H9 (cell line): ENCODE measurements at regions not wholly inside any gene's neighbourhood (a gene's known extent, or its start where the extent isn't known, plus 50 kb on each side); places are given as distances from the start of the nearest gene placed in this dataset.

ENCODE experiments used
- DNase-seq: peaks from one replicate; pipeline ENCODE4 v3.0.0-alpha.2; 2017
- H2AFZ ChIP-seq: one replicate; pipeline ENCODE4 v1.6.1; 2013; ENCODE audit warnings: mild to moderate bottlenecking, low read length, control low read depth, moderate library complexity
- H2AK5ac ChIP-seq: 2 replicates; pipeline ENCODE4 v1.6.1; 2013; ENCODE audit warnings: low read length, control low read depth, mixed read lengths; ENCODE audit not compliant: insufficient read length
- H2BK120ac ChIP-seq: one replicate; pipeline ENCODE4 v1.6.1; 2013; ENCODE audit warnings: low read depth, mild to moderate bottlenecking, low read length, control low read depth, inconsistent platforms; ENCODE audit not compliant: poor library complexity, severe bottlenecking
- H2BK12ac ChIP-seq: 2 replicates; pipeline ENCODE4 v1.6.1; 2013; ENCODE audit warnings: low read length, control low read depth, mixed read lengths, low read depth; ENCODE audit not compliant: insufficient read length
- H2BK15ac ChIP-seq: 2 replicates; pipeline ENCODE4 v1.6.1; 2013; ENCODE audit warnings: low read depth, low read length, control low read depth
- H2BK20ac ChIP-seq: one replicate; pipeline ENCODE4 v1.6.1; 2013; ENCODE audit warnings: low read depth, mild to moderate bottlenecking, low read length, control low read depth, inconsistent platforms; ENCODE audit not compliant: poor library complexity, severe bottlenecking
- H2BK5ac ChIP-seq: 2 replicates; pipeline ENCODE4 v1.6.1; 2013; ENCODE audit warnings: low read length, control low read depth, mixed read lengths; ENCODE audit not compliant: insufficient read length
- H3K14ac ChIP-seq: 2 replicates; pipeline ENCODE4 v1.6.1; 2013; ENCODE audit warnings: low read length, control low read depth; ENCODE audit not compliant: insufficient read depth
- H3K18ac ChIP-seq: 2 replicates; pipeline ENCODE4 v1.6.1; 2013; ENCODE audit warnings: low read depth, mild to moderate bottlenecking, mixed read lengths, low read length, control low read depth; ENCODE audit not compliant: insufficient read length
- H3K23ac ChIP-seq: 2 replicates; pipeline ENCODE4 v1.6.1; 2013; ENCODE audit warnings: low read length, control low read depth, mixed read lengths, low read depth; ENCODE audit not compliant: insufficient read length
- H3K23me2 ChIP-seq: 2 replicates; pipeline ENCODE4 v1.6.1; 2013; ENCODE audit warnings: low read depth, mild to moderate bottlenecking, mixed read lengths, low read length, control low read depth; ENCODE audit not compliant: insufficient read length, poor library complexity, severe bottlenecking
- H3K27ac ChIP-seq: 2 replicates; pipeline ENCODE4 v1.5.1; 2013; ENCODE audit warnings: low read length, control low read depth, mixed read lengths, low read depth; ENCODE audit not compliant: insufficient read length
- H3K27me3 ChIP-seq: 2 replicates; pipeline ENCODE4 v1.6.1; 2013; ENCODE audit warnings: low read length, control low read depth, inconsistent platforms; ENCODE audit not compliant: insufficient read depth
- H3K4ac ChIP-seq: 2 replicates; pipeline ENCODE4 v1.6.1; 2013; ENCODE audit warnings: low read depth, mild to moderate bottlenecking, control low read depth, inconsistent platforms, low read length, moderate library complexity
- H3K4me1 ChIP-seq: 2 replicates; pipeline ENCODE4 v1.6.1; 2013; ENCODE audit warnings: low read length, control low read depth, inconsistent platforms; ENCODE audit not compliant: insufficient read depth
- H3K4me2 ChIP-seq: 2 replicates; pipeline ENCODE4 v1.6.1; 2013; ENCODE audit warnings: low read length, control low read depth, mixed read lengths; ENCODE audit not compliant: insufficient read length, insufficient read depth
- H3K56ac ChIP-seq: 2 replicates; pipeline ENCODE4 v1.6.1; 2013; ENCODE audit warnings: low read depth, mild to moderate bottlenecking, mixed read lengths, low read length, control low read depth; ENCODE audit not compliant: insufficient read length
- H3K79me1 ChIP-seq: 2 replicates; pipeline ENCODE4 v1.6.1; 2013; ENCODE audit warnings: low read depth, mild to moderate bottlenecking, moderate library complexity, low read length, control low read depth, inconsistent platforms; ENCODE audit not compliant: insufficient read depth, poor library complexity, severe bottlenecking
- H3K79me2 ChIP-seq: 2 replicates; pipeline ENCODE4 v1.6.1; 2013; ENCODE audit warnings: low read length, control low read depth, inconsistent platforms; ENCODE audit not compliant: insufficient read depth
- H3K9ac ChIP-seq: 2 replicates; pipeline ENCODE4 v1.6.1; 2013; ENCODE audit warnings: low read length, control low read depth, mixed read lengths; ENCODE audit not compliant: insufficient read length; ENCODE audit errors: extremely low read depth
- H3K9me3 ChIP-seq: one replicate; pipeline ENCODE4 v1.6.1; 2013; ENCODE audit warnings: low read depth, low read length, inconsistent platforms; ENCODE audit not compliant: control insufficient read depth
- H3T11ph ChIP-seq: one replicate; pipeline ENCODE4 v1.6.1; 2013; ENCODE audit warnings: mild to moderate bottlenecking, low read length, control low read depth, inconsistent platforms
- H4K20me1 ChIP-seq: one replicate; pipeline ENCODE4 v1.6.1; 2013; ENCODE audit not compliant: control insufficient read depth, insufficient read length, insufficient read depth
- H4K5ac ChIP-seq: 2 replicates; pipeline ENCODE4 v1.6.1; 2013; ENCODE audit warnings: low read depth, mild to moderate bottlenecking, mixed read lengths, low read length, control low read depth; ENCODE audit not compliant: insufficient read length
- H4K8ac ChIP-seq: replicated peaks from 2 replicates; pipeline ENCODE4 v1.6.1; 2013; ENCODE audit warnings: low read length, control low read depth, mixed read lengths, low read depth; ENCODE audit not compliant: insufficient read length
- H4K91ac ChIP-seq: 2 replicates; pipeline ENCODE4 v1.6.1; 2013; ENCODE audit warnings: low read depth, mild to moderate bottlenecking, moderate library complexity, mixed read lengths, low read length, control low read depth; ENCODE audit not compliant: insufficient read length
- H3K27ac Mint-ChIP-seq, 3 experiments: 2 replicates in 2 of 3; 3 replicates in 1 of 3; pipeline ENCODE4 v1.8.0; 2020 to 2021; ENCODE audit warnings: mixed read lengths in 3 of 3, mild to moderate bottlenecking in 1 of 3, moderate library complexity in 1 of 3
- H3K27me3 Mint-ChIP-seq: 2 replicates; pipeline ENCODE4 v1.8.0; 2021; ENCODE audit warnings: low read depth, mild to moderate bottlenecking, moderate library complexity, mixed read lengths
- H3K36me3 Mint-ChIP-seq, 3 experiments: 2 replicates in 2 of 3; 3 replicates in 1 of 3; pipeline ENCODE4 v1.8.0; 2020 to 2021; ENCODE audit warnings: low read depth in 3 of 3, mixed read lengths in 3 of 3; ENCODE audit not compliant: insufficient read depth in 1 of 3
- H3K4me1 Mint-ChIP-seq, 2 experiments: 2 replicates each; pipeline ENCODE4 v1.8.0; 2020; ENCODE audit warnings: mixed read lengths in 2 of 2
- H3K4me3 Mint-ChIP-seq, 2 experiments: 2 replicates in 1 of 2; 3 replicates in 1 of 2; pipeline ENCODE4 v1.8.0; 2020 to 2021; ENCODE audit warnings: mild to moderate bottlenecking in 2 of 2, mixed read lengths in 2 of 2, moderate library complexity in 1 of 2
- H3K9me3 Mint-ChIP-seq, 2 experiments: 2 replicates in 1 of 2; 3 replicates in 1 of 2; pipeline ENCODE4 v1.8.0; 2020; ENCODE audit warnings: mild to moderate bottlenecking in 2 of 2, mixed read lengths in 2 of 2, moderate library complexity in 1 of 2
- WGBS: extraction: QIAGEN DNeasy Blood & Tissue Kit; methylation state at CpG from one replicate; pipeline ENCODE4 v1.1.7; 2013; ENCODE audit warnings: missing lambda C conversion rate, low lambda C conversion rate, mixed read lengths; ENCODE audit not compliant: insufficient read length; ENCODE audit errors: extremely low coverage; 5-methylcytosine and 5-hydroxymethylcytosine counted together
- TF ChIP-seq, protein P1 (sequence below): fragments of 200-600 bp; sonication (generic); conservative IDR thresholded peaks from 3 replicates; pipeline ENCODE4 v1.8.0; 2021; ENCODE audit warnings: antibody characterized with exemption, mild to moderate bottlenecking

DNA sequence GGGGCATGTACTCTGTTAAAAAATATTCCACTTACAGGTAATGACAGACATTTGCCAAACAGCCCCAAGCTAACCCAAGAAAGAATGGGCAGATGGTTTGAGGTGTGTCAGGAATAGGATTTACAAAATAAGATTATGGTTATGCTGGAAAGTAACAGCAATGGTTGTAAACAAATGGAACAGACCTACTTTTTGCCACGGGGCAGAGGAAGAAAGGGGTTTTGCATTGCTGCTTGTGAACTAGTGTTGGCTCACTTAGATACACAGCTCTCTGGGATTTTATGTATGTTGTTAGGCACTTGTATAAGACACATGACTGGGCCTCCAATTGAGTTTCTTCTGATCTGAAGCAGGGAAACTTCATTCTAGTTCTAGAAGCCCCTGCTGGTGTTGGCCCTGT lies 191.5 kb upstream of the GDNF start:
- H4K5ac ChIP-seq: no peak overlapping the region
- Mint-ChIP-seq H3K4me1 (peaks cover 3 to 6% of the 10 kb centered on the region in 2 experiments; a peak in 3 of 4 replicates), H3K27me3 (no peaks in the 10 kb centered on the region), H3K9me3 (peaks cover 0 to 9% of the 10 kb centered on the region in 2 experiments; a peak in 4 of 5 replicates), H3K36me3 (peaks cover 0 to 6% (median 0%) of the 10 kb centered on the region in 3 experiments; a peak in 2 of 7 replicates), H3K27ac (no peak overlapping the region), H3K4me3 (no peak overlapping the region)
- H2BK12ac ChIP-seq: no peak overlapping the region
- no peaks in the 10 kb centered on the region for H3K4me1 ChIP-seq
- H2BK120ac ChIP-seq: no peak overlapping the region
- no peak overlapping the region for H3K23ac ChIP-seq
- no peak overlapping the region for H3T11ph ChIP-seq
- no peak overlapping the region for H2BK20ac ChIP-seq
- no peak overlapping the region for H3K4me2 ChIP-seq
- H3K56ac ChIP-seq: no peak overlapping the region
- H3K27me3 ChIP-seq: no peaks in the 10 kb centered on the region
- no peak overlapping the region for H3K14ac ChIP-seq
- no peaks in the 10 kb centered on the region for H3K79me1 ChIP-seq
- TF ChIP-seq, protein P1, sequence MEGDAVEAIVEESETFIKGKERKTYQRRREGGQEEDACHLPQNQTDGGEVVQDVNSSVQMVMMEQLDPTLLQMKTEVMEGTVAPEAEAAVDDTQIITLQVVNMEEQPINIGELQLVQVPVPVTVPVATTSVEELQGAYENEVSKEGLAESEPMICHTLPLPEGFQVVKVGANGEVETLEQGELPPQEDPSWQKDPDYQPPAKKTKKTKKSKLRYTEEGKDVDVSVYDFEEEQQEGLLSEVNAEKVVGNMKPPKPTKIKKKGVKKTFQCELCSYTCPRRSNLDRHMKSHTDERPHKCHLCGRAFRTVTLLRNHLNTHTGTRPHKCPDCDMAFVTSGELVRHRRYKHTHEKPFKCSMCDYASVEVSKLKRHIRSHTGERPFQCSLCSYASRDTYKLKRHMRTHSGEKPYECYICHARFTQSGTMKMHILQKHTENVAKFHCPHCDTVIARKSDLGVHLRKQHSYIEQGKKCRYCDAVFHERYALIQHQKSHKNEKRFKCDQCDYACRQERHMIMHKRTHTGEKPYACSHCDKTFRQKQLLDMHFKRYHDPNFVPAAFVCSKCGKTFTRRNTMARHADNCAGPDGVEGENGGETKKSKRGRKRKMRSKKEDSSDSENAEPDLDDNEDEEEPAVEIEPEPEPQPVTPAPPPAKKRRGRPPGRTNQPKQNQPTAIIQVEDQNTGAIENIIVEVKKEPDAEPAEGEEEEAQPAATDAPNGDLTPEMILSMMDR: no peak
- H2BK5ac ChIP-seq: no peak overlapping the region
- H2AFZ ChIP-seq: no peak overlapping the region
- no peak overlapping the region for H3K27ac ChIP-seq
- no CpG with 5 or more reads among the region's 1 CpG for WGBS
- no peaks in the 10 kb centered on the region for H3K23me2 ChIP-seq
- no peak overlapping the region for H2AK5ac ChIP-seq
- no peak overlapping the region for H3K18ac ChIP-seq
- no peaks in the 10 kb centered on the region for H3K79me2 ChIP-seq
- no peak overlapping the region for H3K9ac ChIP-seq
- H2BK15ac ChIP-seq: no peak overlapping the region
- no peak overlapping the region for H4K91ac ChIP-seq
- H3K9me3 ChIP-seq: no peaks in the 10 kb centered on the region
- no peak overlapping the region for H3K4ac ChIP-seq
- H4K8ac ChIP-seq: no peak overlapping the region
- no peaks in the 10 kb centered on the region for H4K20me1 ChIP-seq
- DNase-seq: no peak
